HG03457 (cell line): ENCODE measurements at regions not wholly inside any gene's neighbourhood (a gene's known extent, or its start where the extent isn't known, plus 50 kb on each side); places are given as distances from the start of the nearest gene placed in this dataset.

ENCODE experiments used
- ATAC-seq: cut with Tn5 transposase; IDR thresholded peaks from one replicate; pipeline ENCODE4 v1.9.1; 2021; ENCODE audit warnings: moderate number of reproducible peaks; ENCODE audit not compliant: unreplicated experiment

DNA sequence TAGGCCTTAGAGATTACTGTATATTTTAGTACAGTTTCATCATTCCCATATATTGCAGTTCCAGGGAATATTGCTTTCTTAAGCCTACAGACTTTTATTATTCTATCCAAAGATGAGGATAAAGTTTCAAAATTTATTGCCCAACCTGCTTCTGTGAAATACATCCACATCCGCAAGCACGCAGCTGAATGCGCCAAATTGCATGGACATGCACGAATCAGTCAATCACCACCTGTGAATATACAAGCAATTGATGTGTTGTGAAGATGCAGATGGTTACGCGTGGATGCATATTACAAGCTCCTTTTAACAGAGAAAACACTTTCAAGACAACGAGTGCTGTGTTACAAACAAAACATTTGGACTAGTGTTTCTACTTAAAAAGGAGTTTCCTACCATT lies 577.8 kb upstream of the PLXNA2 start:
- no peak for ATAC-seq

DNA sequence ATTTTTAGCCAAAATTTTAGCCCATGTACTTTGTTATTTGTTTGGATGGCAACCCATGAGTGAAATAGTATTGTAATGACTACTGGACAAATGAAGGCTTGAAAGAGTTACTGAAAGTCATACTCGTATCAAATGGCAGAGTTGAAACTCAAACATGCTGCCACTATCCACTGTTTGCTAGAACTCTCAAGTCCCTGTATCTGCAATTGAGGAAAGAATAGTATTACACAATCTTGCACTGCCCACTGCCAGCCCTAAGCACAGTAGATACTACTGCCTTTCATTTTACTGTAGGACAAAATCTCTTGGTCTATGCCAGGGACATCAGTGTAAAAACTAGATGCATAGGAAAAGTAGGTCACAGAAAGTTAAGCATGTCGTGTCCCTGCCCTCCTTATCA lies 581.1 kb upstream of the PLXNA2 start:
- no peak for ATAC-seq

DNA sequence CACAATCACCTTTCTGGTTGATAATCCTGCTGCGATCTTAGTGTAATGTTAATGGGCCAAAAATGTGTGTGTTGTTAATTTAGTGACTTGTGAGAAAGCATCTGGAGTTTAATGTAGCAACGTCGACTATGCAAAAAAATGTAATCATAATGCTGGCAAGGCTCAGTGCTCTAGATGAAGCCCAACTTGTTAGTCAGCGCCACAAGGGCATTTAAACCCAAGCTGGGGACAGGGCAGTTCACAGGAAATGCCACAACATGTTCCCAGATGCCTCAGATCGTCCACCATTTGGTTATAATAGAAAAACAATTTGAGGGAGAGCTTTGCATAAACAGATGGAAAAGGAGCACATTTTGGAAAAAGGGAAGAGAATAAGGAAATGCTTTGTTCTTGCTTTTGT lies 585.4 kb upstream of the PLXNA2 start:
- no peak for ATAC-seq

DNA sequence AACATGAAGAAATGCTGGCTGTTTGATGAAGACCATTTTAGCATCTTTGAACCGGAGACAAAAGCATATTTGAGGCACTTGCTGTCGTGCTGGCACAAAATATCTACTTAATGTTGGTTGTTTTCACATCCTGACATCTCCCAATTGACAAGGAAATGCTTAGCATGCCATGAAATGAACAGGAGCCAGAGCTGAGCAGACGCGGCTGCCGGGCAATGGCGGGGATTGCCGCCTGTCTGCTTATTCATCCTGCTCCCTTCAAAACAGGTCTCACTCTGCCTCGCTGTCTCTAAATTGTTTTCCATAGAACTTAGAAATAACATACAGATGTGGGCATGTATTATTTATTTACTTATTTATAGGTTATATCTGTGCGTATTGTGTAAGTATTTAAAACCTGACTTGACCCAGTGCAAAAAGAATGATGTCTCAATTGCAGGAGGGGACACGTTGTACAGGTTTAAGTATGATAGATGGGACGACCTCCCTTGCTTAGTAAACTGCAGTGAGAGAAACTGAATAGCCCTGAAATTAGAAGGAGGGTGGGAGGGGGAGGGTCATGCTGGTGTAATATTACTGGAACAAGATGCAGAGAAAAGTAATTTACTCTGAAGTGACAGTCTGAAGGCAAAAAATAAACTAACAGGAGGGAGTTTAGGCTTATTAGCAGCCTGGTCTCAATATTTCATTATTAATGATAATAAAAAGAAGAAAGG lies 590.4 kb upstream of the PLXNA2 start:
- ATAC-seq, result no peak

DNA sequence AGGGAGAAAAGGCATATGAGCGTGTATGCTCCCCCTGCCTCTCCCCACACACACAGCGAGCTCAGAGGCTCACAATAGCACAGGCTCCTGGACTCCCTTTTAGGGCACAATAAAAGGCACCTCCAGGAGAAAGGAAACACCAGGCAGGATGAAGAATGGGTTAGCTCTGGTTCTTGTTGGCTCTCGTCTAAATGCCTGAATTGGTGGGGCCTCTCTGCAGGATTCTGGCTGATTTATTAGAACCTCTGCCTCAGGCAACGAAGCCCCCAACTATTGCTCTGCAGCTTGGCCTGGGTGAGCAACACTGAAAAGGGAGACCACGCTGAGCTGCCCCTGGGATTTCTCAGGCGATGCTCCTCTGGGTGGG lies 590.9 kb upstream of the PLXNA2 start:
- ATAC-seq, result no peak

DNA sequence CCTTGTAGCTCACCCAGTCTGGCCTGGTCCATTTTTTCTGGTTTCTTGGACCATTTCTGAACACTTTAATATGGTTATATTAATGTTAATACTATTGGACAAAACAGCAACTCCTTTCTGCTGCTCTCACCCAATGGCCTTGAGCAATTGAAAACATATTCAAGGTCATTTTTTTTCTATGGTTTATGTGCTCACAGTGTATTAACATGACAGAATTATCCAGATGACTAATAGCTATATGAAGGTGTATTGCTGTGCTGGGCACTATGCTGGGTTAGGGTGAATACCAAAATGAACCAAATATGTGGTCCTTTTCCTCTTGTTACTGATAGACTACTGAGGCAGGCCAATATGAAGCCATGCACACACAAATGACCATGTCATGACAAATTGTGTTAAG lies 591.6 kb upstream of the PLXNA2 start:
- no peak for ATAC-seq

DNA sequence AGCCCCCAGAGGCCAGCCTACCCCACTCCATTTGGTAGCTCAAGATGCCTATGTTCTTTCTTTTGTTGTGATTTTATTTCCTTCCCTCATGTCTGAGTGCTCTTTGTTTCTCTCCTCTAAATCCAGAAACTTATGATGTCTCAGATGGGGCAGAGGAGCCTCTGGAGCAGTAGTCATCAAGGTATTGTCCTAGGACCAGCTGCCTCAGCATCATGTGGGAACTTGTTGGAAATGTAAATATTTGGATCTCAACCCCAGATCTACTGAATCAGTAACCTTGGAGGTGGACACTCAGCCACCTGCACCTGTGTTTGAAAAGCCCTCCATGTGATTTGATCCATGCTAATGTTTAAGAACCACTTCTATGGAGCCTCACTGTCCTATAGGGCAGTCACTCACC lies 593.1 kb upstream of the PLXNA2 start:
- ATAC-seq, result no peak

DNA sequence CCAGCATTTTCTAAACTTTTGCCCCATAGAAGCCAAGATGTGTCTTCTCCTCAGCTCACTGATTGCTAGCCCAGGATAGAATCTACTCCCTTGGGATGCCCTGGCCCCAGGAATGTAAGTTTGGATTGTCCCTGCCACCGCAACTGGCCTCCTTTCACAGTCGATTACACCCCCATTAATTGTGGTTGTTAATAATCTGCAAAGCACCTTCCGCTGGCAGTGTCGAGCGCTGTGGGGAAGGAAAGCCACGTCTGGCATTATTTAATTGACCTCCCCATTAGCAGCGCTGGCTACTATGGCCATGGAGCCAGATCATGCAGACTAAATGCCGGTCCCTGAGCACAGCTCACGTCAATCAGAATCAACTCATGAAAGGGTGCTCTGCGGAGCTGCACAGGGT lies 597.3 kb upstream of the PLXNA2 start:
- ATAC-seq, result no peak

DNA sequence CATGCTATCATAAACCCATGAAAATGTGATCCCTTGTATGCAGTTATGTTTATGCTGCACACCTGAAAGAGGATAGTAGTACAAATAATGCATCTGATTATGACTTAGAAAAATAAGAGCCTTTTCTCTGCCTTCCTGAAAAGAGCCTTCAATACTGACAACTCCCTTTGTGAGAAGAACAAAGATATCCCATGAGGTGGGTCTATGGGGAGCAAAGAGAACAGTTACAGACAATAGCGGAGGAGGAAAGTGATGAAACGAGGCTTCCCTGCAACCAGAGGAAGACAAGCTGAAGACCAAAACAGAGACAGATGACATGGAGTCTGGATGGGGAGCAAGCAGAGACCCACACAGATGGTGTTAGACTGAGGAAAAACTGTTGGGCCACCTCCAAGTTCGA lies 598.3 kb upstream of the PLXNA2 start:
- ATAC-seq, result no peak

DNA sequence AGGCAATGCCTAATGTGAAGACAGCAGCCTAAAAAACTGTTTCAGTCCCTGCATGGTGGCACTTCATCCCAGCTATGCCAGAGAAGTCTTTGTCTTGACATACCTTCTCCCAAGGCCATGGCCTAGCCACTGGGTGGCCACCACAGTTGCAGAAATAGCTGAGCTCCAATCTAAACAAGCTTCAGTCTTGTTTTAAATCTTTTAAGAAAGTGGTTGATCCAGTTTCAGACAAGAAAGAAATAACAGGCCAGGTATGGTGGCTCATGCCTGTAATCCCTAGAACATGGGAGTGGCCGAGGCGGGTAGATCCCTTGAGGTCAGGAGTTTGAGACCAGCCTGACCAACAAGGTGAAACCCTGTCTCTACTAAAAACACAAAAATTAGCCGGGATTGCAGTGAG lies 600.0 kb upstream of the PLXNA2 start:
- no peak for ATAC-seq

DNA sequence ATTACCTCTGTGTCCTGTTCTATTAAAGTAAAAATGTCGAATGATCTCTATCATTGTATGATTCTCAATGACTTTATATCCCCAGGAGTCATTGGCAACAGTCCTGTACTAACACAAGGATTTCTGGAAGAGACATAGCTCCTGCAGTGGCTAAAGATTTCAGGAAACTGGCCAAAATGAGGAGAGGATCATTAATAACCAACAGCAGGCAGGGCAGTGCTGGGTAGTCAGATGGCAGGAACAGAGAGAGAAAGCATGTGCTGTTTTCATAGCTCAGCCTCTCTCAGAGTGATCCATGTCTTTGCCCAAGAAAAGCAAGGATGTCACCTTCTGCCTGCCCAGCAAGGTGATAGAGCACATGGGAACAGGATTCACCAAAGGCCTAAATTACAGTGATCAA lies 604.7 kb upstream of the PLXNA2 start:
- ATAC-seq, result no peak

DNA sequence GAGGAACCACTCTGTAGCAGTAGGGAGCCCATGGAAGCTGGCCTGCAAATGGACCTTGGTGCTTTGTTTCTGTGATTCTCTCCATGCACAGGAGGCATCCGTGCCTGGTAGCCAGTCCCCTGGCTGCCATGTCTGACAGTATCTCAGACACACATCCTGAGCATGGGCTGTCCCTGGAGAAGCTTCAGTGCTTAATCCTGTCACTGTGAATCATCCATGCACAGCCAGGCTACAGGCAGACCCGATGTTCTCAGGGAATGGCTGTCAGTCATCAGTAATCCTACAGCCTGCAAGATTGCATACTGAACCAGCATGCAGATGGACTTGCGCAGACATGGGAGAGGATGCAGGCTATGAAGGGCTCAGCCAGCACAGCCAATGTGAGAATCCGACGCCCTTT lies 606.3 kb upstream of the PLXNA2 start:
- ATAC-seq, result no peak

DNA sequence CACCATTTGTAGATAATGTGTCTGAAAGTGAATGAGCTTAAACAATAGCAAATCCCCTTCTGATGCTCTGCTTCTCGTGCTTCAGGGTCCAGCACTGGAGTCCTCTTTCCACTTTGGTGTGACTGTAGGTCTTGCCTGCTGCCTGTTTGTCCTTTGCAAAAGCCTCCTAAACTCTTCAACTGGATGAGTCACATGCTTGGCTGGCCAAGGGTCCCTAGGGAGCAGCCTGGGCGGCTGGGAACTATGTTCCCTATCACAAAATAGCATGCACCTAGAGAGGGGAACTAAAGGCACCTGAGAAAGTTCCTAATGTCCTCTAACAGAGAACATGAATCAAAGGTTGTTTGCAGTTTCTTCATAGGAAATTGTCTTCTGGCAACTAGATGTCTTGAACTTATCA lies 607.2 kb upstream of the PLXNA2 start:
- ATAC-seq, result no peak

DNA sequence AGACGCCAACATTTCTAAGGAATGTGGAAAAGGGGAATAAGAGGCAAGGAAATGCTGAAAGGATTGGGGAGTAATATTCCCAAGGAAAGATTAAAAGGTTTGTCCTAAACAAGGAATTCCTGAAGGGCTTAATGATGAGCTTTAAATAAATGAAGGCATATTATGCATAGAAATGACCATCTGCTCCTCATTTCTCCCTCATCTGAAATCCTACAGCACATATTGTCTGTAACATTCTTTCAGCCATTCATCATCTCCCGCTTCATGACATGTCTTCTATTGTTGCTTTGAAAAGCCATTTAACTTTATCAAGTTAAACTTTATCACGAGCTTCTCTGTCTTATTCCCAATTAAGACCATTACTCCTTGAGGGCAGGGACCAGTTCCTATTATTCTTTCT lies 608.7 kb upstream of the PLXNA2 start:
- ATAC-seq, result no peak

DNA sequence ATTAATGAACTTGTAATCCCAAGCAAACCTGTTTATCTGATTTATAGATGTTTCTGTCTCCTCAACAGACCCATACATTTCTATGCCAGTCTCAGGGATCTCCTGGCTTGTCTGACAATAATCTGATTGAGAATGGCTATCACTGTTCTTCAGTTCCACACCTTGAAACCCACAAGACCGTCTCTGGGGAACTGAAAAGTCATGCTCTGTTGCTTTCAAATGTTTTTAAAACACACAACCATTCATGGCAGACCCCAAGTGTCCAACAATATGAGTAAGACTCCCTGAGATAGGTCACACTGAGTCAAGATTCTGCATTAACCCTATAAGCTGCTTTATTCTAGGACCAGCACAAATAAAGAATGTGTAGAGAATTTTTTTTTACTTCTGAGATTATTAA lies 611.2 kb upstream of the PLXNA2 start:
- no peak for ATAC-seq

DNA sequence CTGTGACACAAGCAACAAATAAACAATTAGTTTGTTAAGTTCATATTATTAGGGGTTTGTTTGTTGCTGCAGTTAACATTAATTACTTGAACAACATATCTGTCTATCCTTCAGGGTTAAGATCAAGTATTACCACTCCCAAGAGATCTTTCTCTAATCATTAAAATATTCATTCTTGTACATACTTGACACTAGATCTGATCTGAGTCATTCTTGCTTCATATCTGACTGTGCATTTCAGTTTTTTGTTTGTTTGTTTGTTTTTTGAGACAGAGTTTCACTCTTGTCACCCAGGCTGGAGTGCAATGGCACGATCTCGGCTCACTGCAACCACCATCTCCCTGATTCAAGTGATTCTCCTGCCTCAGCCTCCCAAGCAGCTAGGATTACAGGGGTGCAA lies 613.3 kb upstream of the PLXNA2 start:
- no peak for ATAC-seq

DNA sequence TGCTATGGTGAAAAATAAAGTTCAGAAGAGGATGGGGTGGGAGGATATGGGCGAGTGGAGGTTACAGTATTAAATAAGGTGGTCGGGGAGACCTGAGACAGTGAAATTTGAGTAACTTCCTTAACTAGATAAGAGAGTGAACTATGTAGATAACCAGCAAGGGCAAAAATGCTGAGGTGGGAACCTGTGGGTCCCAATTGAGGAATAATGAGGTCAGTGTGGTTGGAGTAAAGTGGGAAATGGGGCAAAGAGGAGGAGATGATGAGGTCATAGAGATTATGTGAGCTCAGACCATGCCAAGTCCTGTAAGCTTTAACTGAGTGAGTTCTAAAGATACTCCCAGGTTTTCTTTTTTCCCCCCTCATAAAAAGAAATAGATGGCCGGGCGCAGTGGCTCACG lies 614.6 kb upstream of the PLXNA2 start:
- ATAC-seq, result no peak

DNA sequence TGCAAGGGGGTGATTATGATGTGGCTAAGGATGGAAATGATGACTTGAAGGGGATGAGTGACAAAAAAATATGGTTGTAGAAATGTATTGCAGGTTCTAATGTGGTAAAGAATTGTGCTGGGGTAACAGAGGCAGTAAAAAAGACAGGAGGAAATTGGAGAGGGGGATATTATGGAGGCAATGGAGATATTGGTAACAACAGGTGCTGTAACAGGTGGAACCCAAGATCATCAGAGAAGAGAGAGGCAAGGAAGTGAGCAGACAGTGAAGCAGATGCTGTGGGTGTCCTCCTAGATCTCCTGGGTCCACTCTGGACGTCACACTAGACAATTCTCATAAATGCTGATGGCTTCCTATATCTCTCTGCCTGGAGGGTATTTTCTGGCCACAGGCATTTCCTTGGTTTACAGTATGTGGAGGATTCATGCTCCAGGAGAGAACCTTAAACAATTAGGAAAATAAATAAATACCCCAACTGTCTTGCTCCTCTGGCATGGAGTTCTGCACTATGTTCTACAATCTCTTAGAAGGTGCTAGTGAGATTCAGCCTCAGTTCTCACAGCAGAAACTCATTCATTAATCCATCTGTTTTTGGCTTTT lies 620.3 kb upstream of the PLXNA2 start:
- ATAC-seq, result no peak

DNA sequence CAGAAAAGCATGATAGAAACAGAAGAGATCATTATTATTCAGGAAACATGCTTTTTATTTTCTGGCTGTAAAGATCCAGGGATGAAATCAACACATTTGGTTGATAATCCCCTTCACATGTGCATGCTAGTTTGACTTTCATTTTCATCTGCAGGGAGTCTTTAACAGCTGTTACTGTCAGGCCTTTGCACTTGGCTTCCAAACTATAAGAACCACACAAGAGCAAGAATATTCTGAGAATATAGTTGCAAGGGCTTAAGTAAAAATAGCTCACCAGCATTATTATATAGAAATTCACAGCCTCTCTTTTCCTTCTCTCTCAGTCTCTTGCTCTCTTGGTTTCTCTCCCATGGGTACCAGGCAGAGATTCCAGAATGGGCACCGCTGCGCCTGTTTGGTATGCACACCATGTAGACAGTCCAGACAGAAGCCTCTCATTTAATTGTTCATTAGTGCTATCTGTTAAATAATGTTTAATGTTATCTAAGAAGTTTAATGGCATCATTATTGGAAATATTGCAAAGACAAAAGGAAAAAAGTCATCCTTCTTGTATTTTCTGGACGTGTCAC lies 622.3 kb upstream of the PLXNA2 start:
- no peak for ATAC-seq

DNA sequence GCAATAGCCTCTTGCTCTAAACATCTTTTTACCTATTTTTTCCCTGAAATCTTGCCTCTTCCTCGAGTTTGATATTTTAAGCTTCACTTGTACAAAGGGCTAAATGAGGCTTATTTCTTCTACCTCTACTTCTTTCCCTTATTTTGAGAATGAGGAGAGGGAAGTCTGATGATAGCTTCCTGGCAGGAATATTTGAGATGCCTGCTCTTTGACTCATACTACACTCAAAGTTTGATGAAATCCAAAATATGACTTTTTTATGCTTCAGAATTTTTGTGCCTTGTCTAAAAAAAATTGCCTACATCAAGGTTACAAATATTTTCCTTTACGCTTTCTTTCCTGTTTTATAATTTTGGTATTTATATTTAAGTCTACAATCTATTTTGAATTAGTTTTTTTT lies 624.4 kb upstream of the PLXNA2 start:
- ATAC-seq, result no peak

DNA sequence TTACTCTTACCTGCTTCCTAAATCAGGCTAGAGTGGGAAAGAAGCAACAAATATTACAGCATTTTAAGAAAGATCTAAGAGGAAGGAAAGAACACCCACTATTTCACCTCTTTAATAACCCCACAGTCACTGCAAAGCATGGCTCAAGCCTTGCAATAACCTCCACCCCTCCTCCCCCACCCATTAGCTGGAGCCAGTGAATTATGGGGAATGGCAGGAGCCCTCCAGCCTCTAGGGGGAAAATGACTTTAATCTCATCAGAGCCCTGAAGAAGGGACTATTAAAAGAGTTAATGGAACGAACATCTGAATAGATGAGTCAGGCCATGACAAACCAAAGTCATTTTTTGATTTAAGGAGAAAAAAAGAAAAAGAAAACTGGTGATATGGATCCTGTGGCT lies 630.7 kb upstream of the PLXNA2 start:
- ATAC-seq, result no peak

DNA sequence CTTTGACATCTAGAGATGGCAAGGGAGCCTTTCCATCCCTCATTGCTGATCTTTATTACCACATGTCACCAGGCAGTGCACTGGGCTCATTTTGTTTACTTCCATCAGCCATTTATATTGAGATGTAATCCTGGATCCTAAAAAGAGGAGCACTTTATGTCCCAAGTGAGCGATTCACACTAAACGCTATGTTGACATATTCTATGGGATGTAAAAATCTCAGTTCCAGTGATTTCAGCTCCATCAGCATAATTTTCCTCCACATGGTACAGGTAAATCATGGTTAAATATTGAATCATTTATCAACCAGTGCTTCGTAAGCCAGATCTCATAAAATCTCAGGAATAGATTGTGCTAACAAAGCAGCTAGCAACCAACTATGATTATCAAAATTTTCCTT lies 634.8 kb upstream of the PLXNA2 start:
- no peak for ATAC-seq
